Activated B cell treated with CpG ODN at 0.5 μM for 24 hours (primary cell): ENCODE measurements at regions not wholly inside any gene's neighbourhood (a gene's known extent, or its start where the extent isn't known, plus 50 kb on each side); places are given as distances from the start of the nearest gene placed in this dataset.

ENCODE experiments used
- ATAC-seq: fragments of 200-7000 bp; cut with Tn5 transposase; one replicate; pipeline ENCODE4 v1.10.0; 2021; ENCODE audit warnings: low read depth, mild to moderate bottlenecking, moderate library complexity
- CTCF ChIA-PET: fragments of 350-600 bp; sonication (Branson Sonifier 250); formaldehyde crosslinking; loops from one replicate; lab custom pipeline; 2021; ENCODE audit warnings: antibody characterized with exemption; lab: Charles Lee
- POLR2A ChIA-PET: fragments of 350-600 bp; sonication (Branson Sonifier 250); formaldehyde crosslinking; loops from one replicate; lab custom pipeline; 2021; ENCODE audit warnings: antibody characterized with exemption; lab: Charles Lee
- DNase-seq: peaks from one replicate; pipeline ENCODE4 v3.0.0; 2022
- H3K27ac Mint-ChIP-seq: one replicate; pipeline ENCODE4 v1.8.0; 2020; ENCODE audit warnings: mixed read lengths
- H3K27me3 Mint-ChIP-seq: one replicate; pipeline ENCODE4 v1.8.0; 2021; ENCODE audit warnings: mixed read lengths
- H3K36me3 Mint-ChIP-seq: one replicate; pipeline ENCODE4 v1.8.0; 2021; ENCODE audit warnings: low read depth, mixed read lengths
- H3K4me1 Mint-ChIP-seq: one replicate; pipeline ENCODE4 v1.8.0; 2021; ENCODE audit warnings: mixed read lengths
- H3K4me3 Mint-ChIP-seq: one replicate; pipeline ENCODE4 v1.8.0; 2020; ENCODE audit warnings: mild to moderate bottlenecking, mixed read lengths
- H3K9me3 Mint-ChIP-seq: one replicate; pipeline ENCODE4 v1.8.0; 2020; ENCODE audit warnings: mixed read lengths
- CTCF ChIP-seq: fragments of 200-600 bp; IDR thresholded peaks from one replicate; pipeline ENCODE4 v1.8.0; 2022; ENCODE audit warnings: antibody characterized with exemption, mild to moderate bottlenecking
- intact Hi-C: fragments of 100-400 bp; cut with micrococcal nuclease; formaldehyde crosslinking; loops from one replicate; pipeline ENCODE4 v1.15.1; 2024

GRCh38 chr15:96462768-96463750 is 132.6 kb downstream of the NR2F2 start:
- intact Hi-C loops, result no loop called here
- Mint-ChIP-seq H3K4me3 (no peak overlapping the region), H3K27ac (no peak overlapping the region), H3K27me3 (no peaks in the 10 kb centered on the region), H3K9me3 (peaks cover 3% of the 10 kb centered on the region), H3K36me3 (no peaks in the 10 kb centered on the region), H3K4me1 (no peaks in the 10 kb centered on the region)
- ChIA-PET CTCF (no interaction called here), POLR2A (no interaction called here)
- ATAC-seq (no peak), DNase-seq (no peak)
- no peak for TF ChIP-seq CTCF

DNA sequence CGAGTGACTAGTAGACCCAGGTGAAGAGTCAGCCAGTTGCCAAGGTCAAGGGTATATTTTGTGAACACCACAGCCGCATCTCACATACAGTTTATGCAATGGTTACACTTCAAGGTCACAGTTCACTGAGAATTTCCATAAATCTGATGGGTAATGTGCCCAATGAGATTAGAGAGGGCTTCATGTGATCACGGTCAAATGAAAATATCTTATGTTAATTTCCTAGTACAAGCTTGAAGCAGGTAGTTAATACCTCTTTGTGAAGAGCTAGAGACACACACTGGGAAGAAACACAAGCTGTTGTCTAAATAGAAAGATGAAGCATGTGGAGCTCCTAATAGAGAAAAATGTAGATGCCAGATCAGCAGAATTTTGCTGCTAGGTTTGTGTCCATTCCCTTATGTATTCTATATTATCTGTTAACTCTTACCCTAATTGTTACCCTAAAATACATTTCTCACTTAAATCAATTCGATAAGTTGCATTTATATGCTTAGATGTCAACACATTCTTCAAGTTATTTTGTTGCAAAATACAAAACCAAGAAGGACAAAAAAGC is 136.0 kb downstream of the NR2F2 start:
- POLR2A ChIA-PET, result no interaction called here

GRCh38 chr15:96468036-96468435 is 137.5 kb downstream of the NR2F2 start:
- Mint-ChIP-seq H3K4me1 (no peaks in the 10 kb centered on the region), H3K27me3 (no peaks in the 10 kb centered on the region), H3K9me3 (peaks cover 3% of the 10 kb centered on the region), H3K4me3 (no peak overlapping the region), H3K27ac (no peak overlapping the region), H3K36me3 (no peaks in the 10 kb centered on the region)
- CTCF ChIA-PET, result no interaction called here
- TF ChIP-seq CTCF, result no peak
- POLR2A ChIA-PET, result no interaction called here
- no peak for ATAC-seq
- intact Hi-C loops, result no loop called here
- no peak for DNase-seq

More for the DNA sequence above, 136.0 kb downstream of the NR2F2 start:
- Mint-ChIP-seq H3K9me3 (peaks cover 3% of the 10 kb centered on the region), H3K4me3 (no peak overlapping the region), H3K27me3 (no peaks in the 10 kb centered on the region), H3K4me1 (no peaks in the 10 kb centered on the region), H3K36me3 (no peaks in the 10 kb centered on the region), H3K27ac (no peak overlapping the region)
- no peak for TF ChIP-seq CTCF
- DNase-seq (no peak), ATAC-seq (no peak)
- intact Hi-C loops, result no loop called here
- CTCF ChIA-PET, result no interaction called here

GRCh38 chr15:96470681-96471310 is 140.3 kb downstream of the NR2F2 start:
- Mint-ChIP-seq H3K4me3 (no peak overlapping the region), H3K9me3 (peaks cover 7% of the 10 kb centered on the region)

More at GRCh38 chr15:96470681-96471310, 140.3 kb downstream of the NR2F2 start:
- no peaks in the 10 kb centered on the region for H3K36me3 Mint-ChIP-seq
- TF ChIP-seq CTCF, result no peak
- intact Hi-C loops, result no loop called here
- ChIA-PET POLR2A (no interaction called here), CTCF (no interaction called here)
- no peaks in the 10 kb centered on the region for H3K4me1 Mint-ChIP-seq
- H3K27ac Mint-ChIP-seq, result no peak overlapping the region
- ATAC-seq (no peak), DNase-seq (no peak)
- no peaks in the 10 kb centered on the region for H3K27me3 Mint-ChIP-seq
